ENCODE measurements at regions not wholly inside any gene's neighbourhood (a gene's known extent, or its start where the extent isn't known, plus 50 kb on each side); places are given as distances from the start of the nearest gene placed in this dataset.

- H3K27ac ChIP-seq (ENCODE audit: low read depth, low read length), result no peak overlapping the region
- ChIA-PET RAD21 (ENCODE audit: low non-redundant PET in 1 of 2, low total read pairs in 2 of 2, uncharacterized antibody in 2 of 2, unreplicated experiment in 2 of 2) (no interaction called here), POLR2A (no interaction called here), CTCF (no interaction called here)
- H3K9ac ChIP-seq (ENCODE audit: low read length), result no peak overlapping the region
- no peaks in the 10 kb centered on the region for H3K27me3 ChIP-seq (ENCODE audit: insufficient read depth, low read length)
- no TSS peak for BruUV-seq (replicated peaks)
- no peaks in the 10 kb centered on the region for H4K20me1 ChIP-seq (ENCODE audit: insufficient read depth)
- intact Hi-C loops (cut with micrococcal nuclease), result no loop called here
- H3K36me3 ChIP-seq (ENCODE audit: control insufficient read depth in 1 of 2, insufficient read depth in 2 of 2, low read length in 2 of 2), result no peaks in the 10 kb centered on the region
- no peak for ATAC-seq
- no peak for TF ChIP-seq POLR2A (IDR thresholded peaks at IDR 0.05; ENCODE audit: borderline replicate concordance, extremely low read depth, insufficient read depth, insufficient read length)
- TF ChIP-seq ZBTB33 (IDR thresholded peaks at IDR 0.05; ENCODE audit: extremely low read depth, insufficient replicate concordance, low read length), result no peak
- no peak for TF ChIP-seq EGR1 (IDR thresholded peaks at IDR 0.05; ENCODE audit: low read depth)
- no peak for TF ChIP-seq ATF3 (IDR thresholded peaks at IDR 0.05)
- TF ChIP-seq POLR2AphosphoS5 (IDR thresholded peaks at IDR 0.05; ENCODE audit: low read depth, low read length), result no peak
- no peak for TF ChIP-seq TCF7L2 (IDR thresholded peaks at IDR 0.05; ENCODE audit: borderline replicate concordance, extremely low read depth, insufficient read depth, insufficient read length)
- no peak for TF ChIP-seq ZFX (IDR thresholded peaks at IDR 0.05)
- TF ChIP-seq JUND (IDR thresholded peaks at IDR 0.05), result no peak
- TF ChIP-seq ELF1 (IDR thresholded peaks at IDR 0.05; ENCODE audit: borderline replicate concordance, low read depth), result no peak
- TF ChIP-seq CTCF (IDR thresholded peaks at IDR 0.05 in 2 of 3, conservative IDR thresholded peaks at IDR 0.05 in 1 of 3; ENCODE audit: borderline replicate concordance in 1 of 3, insufficient read depth in 1 of 3, low read depth in 2 of 3, low read length in 2 of 3), result no peak
- TF ChIP-seq RAD21 (IDR thresholded peaks at IDR 0.05; ENCODE audit: low read depth), result no peak
- no peaks in the 10 kb centered on the region for H3K9me2 ChIP-seq (ENCODE audit: insufficient read depth)
- no peak overlapping the region for H3K4me3 ChIP-seq (replicated peaks in 1 of 2; ENCODE audit: low read depth in 1 of 2, low read length in 2 of 2)
- H3K4me1 ChIP-seq (ENCODE audit: control insufficient read depth in 1 of 2, insufficient read depth in 2 of 2, low read length in 2 of 2), result no peaks in the 10 kb centered on the region
- no peak for DNase-seq (ENCODE audit: low read depth, low spot score)
- no peak overlapping the region for H3K4me2 ChIP-seq (ENCODE audit: low read length)
- H3K9me3 ChIP-seq (ENCODE audit: control insufficient read depth in 1 of 2, insufficient read depth in 1 of 2, low read depth in 1 of 2, low read length in 2 of 2), result peaks cover 6 to 13% of the 10 kb centered on the region in 2 experiments; a peak in 2 of 4 replicates
- H2AFZ ChIP-seq (ENCODE audit: low read depth, low read length, poor library complexity, severe bottlenecking), result no peak overlapping the region
- no peaks in the 10 kb centered on the region for H3K79me2 ChIP-seq (ENCODE audit: insufficient read depth, low read length)
Measured at GRCh38 chr18:43714343-43715010, 437.2 kb upstream of the SYT4 start.

Data from HCT116 (cell line).